Tibial nerve (tissue), 4 donors: ENCODE measurements at regions not wholly inside any gene's neighbourhood (a gene's known extent, or its start where the extent isn't known, plus 50 kb on each side); places are given as distances from the start of the nearest gene placed in this dataset.

Experiments used
- CTCF ChIP-seq, 5 experiments: fragments of 200-600 bp in 3 of 5; fragments of 450-650 bp in 2 of 5; sonication (generic) in 3 of 5; IDR thresholded peaks; one replicate each; pipeline ENCODE4 v1.5.1; 2016 to 2019; ENCODE audit warnings: antibody characterized with exemption in 5 of 5, mild to moderate bottlenecking in 3 of 5, moderate library complexity in 2 of 5
- EP300 ChIP-seq, 2 donors: sonication (generic); formaldehyde crosslinking; IDR thresholded peaks; one replicate each; pipeline ENCODE4 v1.6.1; 2017; ENCODE audit warnings: antibody characterized with exemption in 2 of 2, mild to moderate bottlenecking in 1 of 2
- POLR2A ChIP-seq, 2 donors: fragments of 450-650 bp; IDR thresholded peaks; one replicate each; pipeline ENCODE4 v1.6.1; 2017; ENCODE audit warnings: antibody characterized with exemption in 2 of 2, mild to moderate bottlenecking in 2 of 2, moderate library complexity in 2 of 2

- TF ChIP-seq CTCF (IDR thresholded peaks at IDR 0.05) (no peak), EP300 (IDR thresholded peaks at IDR 0.05) (no peak), POLR2A (IDR thresholded peaks at IDR 0.05) (no peak)
Measured at GRCh38 chr3:103965764-103966163, 1400.9 kb upstream of the ALCAM start.
